ENCODE measurements at regions not wholly inside any gene's neighbourhood (a gene's known extent, or its start where the extent isn't known, plus 50 kb on each side); places are given as distances from the start of the nearest gene placed in this dataset.

GRCh38 chr2:118791483-118791882 lies 56.0 kb downstream of the EN1 start:
- Mint-ChIP-seq H3K4me1 (ENCODE audit: low read depth) (no peaks in the 10 kb centered on the region), H3K4me3 (no peak overlapping the region), H3K27me3 (ENCODE audit: low read depth) (peaks cover 8% of the 10 kb centered on the region), H3K36me3 (ENCODE audit: insufficient read depth) (no peaks in the 10 kb centered on the region), H3K9me3 (no peaks in the 10 kb centered on the region)
- ATAC-seq (no peak), DNase-seq (no peak)

GRCh38 chr2:118786746-118787145 lies 60.7 kb downstream of the EN1 start:
- ATAC-seq: no peak
- H3K4me1 Mint-ChIP-seq (ENCODE audit: low read depth): no peaks in the 10 kb centered on the region
- H3K9me3 Mint-ChIP-seq: no peaks in the 10 kb centered on the region
- no peaks in the 10 kb centered on the region for H3K36me3 Mint-ChIP-seq (ENCODE audit: insufficient read depth)
- no peak overlapping the region for H3K4me3 Mint-ChIP-seq
- no peak for DNase-seq
- H3K27me3 Mint-ChIP-seq (ENCODE audit: low read depth): peaks cover 13% of the 10 kb centered on the region

- Mint-ChIP-seq H3K4me1 (ENCODE audit: low read depth) (no peaks in the 10 kb centered on the region), H3K4me3 (no peak overlapping the region), H3K36me3 (ENCODE audit: insufficient read depth) (no peaks in the 10 kb centered on the region), H3K9me3 (no peaks in the 10 kb centered on the region), H3K27me3 (ENCODE audit: low read depth) (peaks cover 18% of the 10 kb centered on the region)
- no peak for DNase-seq
- ATAC-seq: no peak
Observed at GRCh38 chr2:118784860-118785259, 62.6 kb downstream of the EN1 start.

DNA sequence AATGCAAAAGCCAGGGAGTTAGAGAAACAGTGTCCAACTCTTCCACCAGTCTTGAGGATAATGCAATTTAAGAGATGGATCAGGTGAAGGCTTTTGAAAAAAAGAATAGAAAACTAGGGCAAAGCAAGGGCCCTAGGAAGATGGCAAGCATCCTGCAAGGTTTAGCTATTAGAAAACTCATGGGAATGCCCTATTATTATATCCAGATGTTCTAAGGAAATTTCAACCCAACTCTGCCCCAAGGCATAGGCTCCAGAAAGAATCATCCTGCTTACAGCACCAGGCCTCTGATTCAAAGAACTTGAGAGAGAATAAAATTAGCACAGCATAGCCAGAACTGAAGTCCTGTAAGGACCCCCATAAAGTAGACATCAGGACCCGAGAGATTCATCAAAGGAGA lies 68.1 kb downstream of the EN1 start:
- Mint-ChIP-seq H3K4me3 (no peak overlapping the region), H3K27me3 (ENCODE audit: low read depth) (peaks cover 24% of the 10 kb centered on the region), H3K4me1 (ENCODE audit: low read depth) (peaks cover 8% of the 10 kb centered on the region), H3K36me3 (ENCODE audit: insufficient read depth) (no peaks in the 10 kb centered on the region), H3K9me3 (no peaks in the 10 kb centered on the region)
- DNase-seq (no peak), ATAC-seq (no peak)

DNA sequence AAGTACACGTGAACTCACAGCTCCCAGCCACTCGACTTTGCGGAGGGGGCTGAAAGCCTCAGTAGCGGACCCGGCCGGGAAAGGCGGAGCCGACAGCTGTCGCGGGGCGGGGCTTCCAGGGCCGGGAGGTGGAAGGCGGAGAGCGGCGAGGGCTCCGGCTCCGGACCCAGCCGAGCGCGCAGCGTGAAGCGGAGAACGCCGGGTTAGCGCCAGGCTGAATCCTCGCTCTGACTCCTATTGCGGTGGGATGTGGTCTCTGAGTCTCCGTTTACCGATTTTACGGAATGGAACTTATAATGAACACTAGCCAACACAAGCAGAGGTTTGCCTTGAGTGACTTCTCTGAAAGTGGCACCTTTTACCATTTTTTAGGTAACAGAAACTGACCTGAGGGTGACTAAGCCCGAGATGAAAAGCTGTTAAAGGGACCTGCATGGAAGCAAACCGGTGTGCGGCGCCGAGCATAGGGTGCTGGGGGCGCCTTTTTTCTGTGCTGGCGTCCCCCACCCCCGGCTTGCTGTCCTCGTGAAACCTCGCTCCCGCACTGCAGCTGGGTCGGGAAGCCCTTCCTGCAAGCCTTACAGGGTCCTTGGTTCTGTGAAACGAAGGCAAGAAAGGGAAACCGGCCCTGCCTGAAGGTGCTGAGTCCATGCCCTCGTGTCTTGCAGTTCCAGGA lies 72.9 kb downstream of the EN1 start:
- peak overlapping the region; percentile 42 for H3K4me3 Mint-ChIP-seq
- peaks cover 9% of the 10 kb centered on the region for H3K4me1 Mint-ChIP-seq (ENCODE audit: low read depth)
- ATAC-seq (peak; percentile 58 to 66), DNase-seq (no peak)
- no peaks in the 10 kb centered on the region for H3K9me3 Mint-ChIP-seq
- peaks cover 43% of the 10 kb centered on the region for H3K27me3 Mint-ChIP-seq (ENCODE audit: low read depth)
- no peaks in the 10 kb centered on the region for H3K36me3 Mint-ChIP-seq (ENCODE audit: insufficient read depth)

GRCh38 chr2:118773826-118774225 lies 73.6 kb downstream of the EN1 start:
- Mint-ChIP-seq H3K4me1 (ENCODE audit: low read depth) (peaks cover 9% of the 10 kb centered on the region), H3K4me3 (no peak overlapping the region), H3K27me3 (ENCODE audit: low read depth) (peaks cover 43% of the 10 kb centered on the region), H3K36me3 (ENCODE audit: insufficient read depth) (no peaks in the 10 kb centered on the region), H3K9me3 (no peaks in the 10 kb centered on the region)
- ATAC-seq (no peak), DNase-seq (no peak)

DNA sequence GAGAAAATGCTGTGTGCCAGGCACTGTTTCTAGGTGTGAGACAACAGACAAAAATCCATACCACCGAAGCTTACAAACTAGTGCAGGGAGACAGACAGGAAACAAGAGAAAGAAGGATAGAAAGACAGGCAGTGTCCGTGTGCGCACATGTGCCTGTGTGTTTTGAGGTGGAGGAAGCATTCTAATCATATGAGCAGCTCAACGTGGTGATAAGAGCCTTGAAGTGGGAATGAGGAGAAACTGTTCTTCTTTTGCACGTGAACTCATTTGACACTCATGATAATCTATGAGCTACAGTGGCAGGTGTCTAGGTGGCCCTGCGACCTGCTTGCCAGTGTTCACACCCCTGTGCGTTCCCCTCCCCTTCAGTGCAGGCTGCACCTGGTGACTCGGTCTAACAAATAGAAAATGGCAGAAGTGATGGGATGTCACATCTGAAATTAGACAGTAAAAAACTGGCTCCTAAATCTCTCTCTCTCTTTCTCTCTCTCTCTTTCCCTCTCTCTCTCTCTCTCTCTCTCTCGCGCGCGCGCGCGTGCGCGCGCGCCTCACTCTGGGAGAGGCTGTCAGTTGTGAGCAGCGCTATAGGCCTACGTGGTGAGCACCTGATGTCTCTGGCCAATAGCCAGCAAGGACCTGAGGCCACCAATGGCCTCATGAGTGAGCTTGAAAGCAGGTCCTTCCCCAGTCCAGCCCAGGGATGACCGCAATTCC lies 74.8 kb downstream of the EN1 start:
- Mint-ChIP-seq H3K36me3 (ENCODE audit: insufficient read depth) (no peaks in the 10 kb centered on the region), H3K4me3 (no peak overlapping the region)

DNA sequence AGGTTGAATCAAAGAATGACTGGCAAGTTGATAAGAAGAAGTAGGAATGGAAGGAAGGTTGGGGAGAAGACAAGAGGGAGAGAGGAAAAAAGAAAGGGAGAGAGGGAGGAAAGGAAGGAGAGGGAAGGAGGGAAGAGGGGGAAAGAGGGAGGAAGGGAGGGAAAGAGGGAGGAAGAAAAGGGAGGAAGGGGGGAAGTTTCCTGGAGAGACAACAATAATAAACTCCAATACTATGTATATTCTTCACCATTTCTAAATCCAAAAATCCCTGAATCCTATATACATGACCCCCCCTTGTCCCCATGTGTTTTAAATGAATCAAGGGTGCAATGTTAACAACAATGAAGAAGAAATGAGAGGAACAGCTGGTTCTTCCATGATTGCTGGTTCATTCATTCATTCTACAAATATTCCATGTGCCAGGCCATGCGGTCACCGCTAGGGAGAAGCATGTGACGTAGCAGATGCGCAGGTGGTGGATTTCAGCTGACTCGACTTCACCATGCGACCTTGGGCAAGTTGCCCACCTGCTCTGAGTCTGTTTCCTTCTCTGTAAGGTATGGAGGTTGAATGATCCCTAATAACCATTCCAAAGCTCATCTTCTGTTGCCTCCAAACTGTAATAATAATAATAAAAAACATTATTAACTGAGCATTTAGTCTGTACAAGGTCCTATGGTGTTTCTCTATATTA lies 77.6 kb downstream of the EN1 start:
- DNase-seq (no peak), ATAC-seq (no peak)
- peaks cover 41% of the 10 kb centered on the region for H3K27me3 Mint-ChIP-seq (ENCODE audit: low read depth)
- H3K4me3 Mint-ChIP-seq: no peak overlapping the region
- H3K36me3 Mint-ChIP-seq (ENCODE audit: insufficient read depth): no peaks in the 10 kb centered on the region
- H3K9me3 Mint-ChIP-seq: no peaks in the 10 kb centered on the region
- H3K4me1 Mint-ChIP-seq (ENCODE audit: low read depth): peaks cover 7% of the 10 kb centered on the region

More for the DNA sequence above, 74.8 kb downstream of the EN1 start:
- Mint-ChIP-seq H3K4me1 (ENCODE audit: low read depth) (peaks cover 9% of the 10 kb centered on the region), H3K9me3 (no peaks in the 10 kb centered on the region), H3K27me3 (ENCODE audit: low read depth) (peaks cover 47% of the 10 kb centered on the region)
- DNase-seq: no peak
- no peak for ATAC-seq

- Mint-ChIP-seq H3K36me3 (ENCODE audit: insufficient read depth) (no peaks in the 10 kb centered on the region), H3K4me3 (no peak overlapping the region), H3K27me3 (ENCODE audit: low read depth) (peaks cover 21% of the 10 kb centered on the region), H3K4me1 (ENCODE audit: low read depth) (no peaks in the 10 kb centered on the region), H3K9me3 (no peaks in the 10 kb centered on the region)
- no peak for ATAC-seq
- DNase-seq: no peak
Observed at GRCh38 chr2:118766871-118767270, 80.6 kb downstream of the EN1 start.

DNA sequence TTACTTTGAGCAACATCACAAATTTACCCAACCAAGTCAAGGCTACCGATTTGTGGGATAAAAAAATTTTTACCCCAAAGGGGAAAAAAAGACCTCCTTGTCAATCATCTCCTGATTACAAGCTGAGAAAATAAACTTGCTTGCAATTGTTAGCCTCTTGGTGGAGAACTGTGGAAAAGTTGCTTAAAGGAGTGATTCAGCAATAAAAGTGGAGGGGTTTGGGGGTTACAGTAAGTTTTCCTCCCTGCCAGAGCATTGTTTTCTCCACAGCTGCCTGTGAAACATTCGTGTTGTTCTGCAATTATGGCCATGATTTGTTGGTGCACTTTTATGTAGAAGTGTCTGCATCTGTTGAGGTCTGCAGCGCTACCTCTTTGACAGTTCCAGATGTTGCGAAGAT lies 82.6 kb downstream of the EN1 start:
- no peaks in the 10 kb centered on the region for H3K4me1 Mint-ChIP-seq (ENCODE audit: low read depth)
- ATAC-seq (no peak), DNase-seq (no peak)
- H3K36me3 Mint-ChIP-seq (ENCODE audit: insufficient read depth): no peaks in the 10 kb centered on the region
- peaks cover 20% of the 10 kb centered on the region for H3K27me3 Mint-ChIP-seq (ENCODE audit: low read depth)
- no peak overlapping the region for H3K4me3 Mint-ChIP-seq
- no peaks in the 10 kb centered on the region for H3K9me3 Mint-ChIP-seq

DNA sequence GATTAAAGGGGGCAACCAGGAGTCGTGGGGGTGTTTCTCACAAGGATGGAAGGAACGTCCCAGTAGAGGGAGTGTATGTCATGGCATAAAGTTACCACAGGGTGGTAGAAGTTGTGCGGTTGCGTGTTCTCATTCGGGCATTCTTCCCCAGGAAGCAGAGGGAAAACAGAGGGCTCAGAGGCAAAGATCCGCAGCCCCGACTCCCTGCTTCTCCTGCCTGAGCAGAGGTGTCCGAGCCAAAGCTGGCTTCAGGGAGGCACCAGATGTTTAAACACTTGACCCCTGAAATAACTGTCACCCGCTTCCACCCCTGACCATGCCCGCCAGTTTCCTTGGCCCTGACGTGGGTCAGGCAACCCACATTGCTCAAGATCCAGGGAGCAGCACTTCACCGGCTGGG lies 83.7 kb downstream of the EN1 start:
- Mint-ChIP-seq H3K27me3 (ENCODE audit: low read depth) (peaks cover 23% of the 10 kb centered on the region), H3K36me3 (ENCODE audit: insufficient read depth) (no peaks in the 10 kb centered on the region), H3K9me3 (no peaks in the 10 kb centered on the region), H3K4me3 (no peak overlapping the region), H3K4me1 (ENCODE audit: low read depth) (no peaks in the 10 kb centered on the region)
- ATAC-seq (no peak), DNase-seq (no peak)

DNA sequence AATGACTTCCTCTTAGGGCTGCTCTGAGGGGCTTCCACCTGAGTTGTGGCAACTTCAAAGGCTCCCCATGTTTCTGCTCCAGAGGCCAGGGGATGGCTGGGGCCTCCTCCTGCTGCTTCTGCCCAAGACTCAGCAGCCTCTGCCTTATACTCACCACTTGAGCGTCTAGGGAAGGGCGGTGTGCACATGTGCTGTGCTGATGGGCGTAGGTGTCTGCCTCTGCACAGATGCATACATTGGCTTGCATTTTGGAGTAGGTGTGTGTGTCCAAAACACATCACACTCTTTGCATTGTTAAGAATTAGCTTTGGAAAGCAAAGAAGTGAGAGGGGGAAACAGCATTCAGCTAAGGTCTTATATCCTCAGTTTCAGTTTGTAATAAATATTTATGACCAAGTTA lies 85.2 kb downstream of the EN1 start:
- H3K27me3 Mint-ChIP-seq (ENCODE audit: low read depth): peaks cover 19% of the 10 kb centered on the region
- no peak overlapping the region for H3K4me3 Mint-ChIP-seq
- ATAC-seq (no peak), DNase-seq (no peak)
- no peaks in the 10 kb centered on the region for H3K36me3 Mint-ChIP-seq (ENCODE audit: insufficient read depth)
- no peaks in the 10 kb centered on the region for H3K4me1 Mint-ChIP-seq (ENCODE audit: low read depth)
- H3K9me3 Mint-ChIP-seq: no peaks in the 10 kb centered on the region

DNA sequence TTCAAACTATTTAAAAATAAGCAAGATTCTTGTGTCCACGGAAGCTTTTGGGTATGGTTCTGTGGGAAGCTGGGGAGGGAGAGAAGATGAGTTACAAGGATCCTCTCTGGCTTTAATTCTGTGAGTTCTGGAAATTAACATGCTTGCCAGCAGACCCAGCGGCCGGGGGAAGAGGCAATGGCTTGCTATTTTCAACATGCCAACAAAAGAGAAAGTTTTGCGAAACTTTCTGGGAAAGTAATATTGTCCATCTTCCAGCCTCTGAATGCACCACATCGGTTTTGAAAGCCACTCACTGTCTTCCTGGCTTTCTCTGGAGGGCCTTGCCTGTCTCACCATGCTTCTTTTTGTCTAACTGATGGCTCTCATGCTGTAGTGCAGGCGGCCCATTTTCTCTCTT lies 85.7 kb downstream of the EN1 start:
- H3K36me3 Mint-ChIP-seq (ENCODE audit: insufficient read depth): no peaks in the 10 kb centered on the region
- H3K4me3 Mint-ChIP-seq: no peak overlapping the region
- DNase-seq (no peak), ATAC-seq (no peak)
- H3K27me3 Mint-ChIP-seq (ENCODE audit: low read depth): peaks cover 19% of the 10 kb centered on the region
- no peaks in the 10 kb centered on the region for H3K4me1 Mint-ChIP-seq (ENCODE audit: low read depth)
- no peaks in the 10 kb centered on the region for H3K9me3 Mint-ChIP-seq

GRCh38 chr2:118755901-118756300 lies 91.5 kb downstream of the EN1 start:
- ATAC-seq: no peak
- no peaks in the 10 kb centered on the region for H3K36me3 Mint-ChIP-seq (ENCODE audit: insufficient read depth)
- no peak overlapping the region for H3K4me3 Mint-ChIP-seq
- H3K9me3 Mint-ChIP-seq: no peaks in the 10 kb centered on the region
- no peaks in the 10 kb centered on the region for H3K4me1 Mint-ChIP-seq (ENCODE audit: low read depth)
- no peak for DNase-seq
- peaks cover 16% of the 10 kb centered on the region for H3K27me3 Mint-ChIP-seq (ENCODE audit: low read depth)

DNA sequence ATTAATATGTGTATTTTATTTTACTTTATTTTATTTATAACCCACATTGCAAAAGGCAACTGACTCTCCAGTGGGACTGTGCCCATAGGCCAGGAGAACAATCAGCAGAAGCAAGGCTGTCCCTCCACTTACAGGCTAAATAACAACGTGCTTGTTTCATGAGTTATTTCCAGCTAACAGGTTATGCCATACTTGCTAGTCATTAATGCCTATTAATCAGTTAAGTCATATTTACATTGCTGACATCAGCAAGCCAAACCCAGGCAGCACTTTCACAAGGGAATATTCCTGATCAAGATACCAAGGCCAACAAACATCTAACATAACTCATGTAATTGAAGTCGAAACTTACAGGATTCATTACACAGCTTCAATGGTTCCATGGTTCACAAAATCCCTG lies 92.1 kb downstream of the EN1 start:
- Mint-ChIP-seq H3K4me1 (ENCODE audit: low read depth) (no peaks in the 10 kb centered on the region), H3K4me3 (no peak overlapping the region), H3K36me3 (ENCODE audit: insufficient read depth) (no peaks in the 10 kb centered on the region), H3K9me3 (no peaks in the 10 kb centered on the region), H3K27me3 (ENCODE audit: low read depth) (peaks cover 16% of the 10 kb centered on the region)
- DNase-seq: no peak
- no peak for ATAC-seq

Measured in activated T-cell treated with anti-CD3 and anti-CD28 coated beads, Interleukin-2, amount 50 U/mL, for 4 hours (primary cell).